IPS DF 19.7 (cell line): ENCODE measurements at regions not wholly inside any gene's neighbourhood (a gene's known extent, or its start where the extent isn't known, plus 50 kb on each side); places are given as distances from the start of the nearest gene placed in this dataset.

Source experiments
- DNase-seq: peaks from one replicate; pipeline ENCODE4 v3.0.0-alpha.2; 2013; ENCODE audit warnings: low read depth, low spot score

GRCh38 chr3:106018929-106019550, 150.2 kb upstream of the CBLB start:
- DNase-seq = no peak

DNA sequence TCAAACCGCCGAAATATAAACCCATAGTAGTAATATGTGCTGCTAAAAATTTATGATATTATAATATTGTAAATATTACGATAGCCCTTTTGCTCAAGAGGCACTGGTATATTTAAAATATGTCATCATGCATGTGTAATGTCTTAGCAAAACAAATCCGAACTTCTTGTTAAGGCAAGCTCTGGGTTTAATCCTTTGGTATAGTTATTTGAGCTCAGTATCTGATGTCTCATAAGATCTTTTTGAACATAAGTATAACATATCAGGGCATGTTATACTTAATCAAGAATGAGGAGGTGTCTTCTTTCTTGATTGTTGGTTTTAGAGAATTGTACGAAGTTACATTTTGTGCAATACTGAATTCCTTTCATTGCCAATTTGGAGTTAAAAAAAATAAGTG, 154.1 kb upstream of the CBLB start:
- no peak for DNase-seq

DNA sequence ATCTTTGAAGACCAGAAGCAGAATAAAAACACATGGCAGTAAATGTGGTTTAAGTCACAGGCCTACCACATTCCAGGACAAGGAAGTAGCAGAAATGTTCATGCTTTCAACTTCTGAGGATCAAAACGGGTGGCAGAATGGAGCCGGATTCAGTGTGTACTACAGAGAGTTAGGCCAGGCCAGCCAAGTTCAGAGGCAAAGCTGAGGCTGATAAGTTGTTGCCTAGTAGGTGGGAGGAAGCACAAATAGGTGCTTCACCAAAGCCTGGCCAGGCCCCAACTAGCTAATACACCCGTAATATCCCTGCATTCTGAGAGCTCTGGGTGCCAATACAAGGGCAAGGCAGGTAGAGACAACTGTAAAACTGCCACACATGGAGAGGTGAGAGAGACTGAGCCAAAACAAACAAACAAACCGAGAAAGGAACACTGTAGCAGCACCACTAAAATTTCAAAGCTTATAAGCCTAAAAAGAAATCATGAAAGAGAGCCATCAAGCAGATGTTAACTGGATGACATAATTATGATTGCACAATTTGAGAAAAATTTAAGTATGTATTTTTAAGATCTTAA, 156.4 kb upstream of the CBLB start:
- no peak for DNase-seq

DNA sequence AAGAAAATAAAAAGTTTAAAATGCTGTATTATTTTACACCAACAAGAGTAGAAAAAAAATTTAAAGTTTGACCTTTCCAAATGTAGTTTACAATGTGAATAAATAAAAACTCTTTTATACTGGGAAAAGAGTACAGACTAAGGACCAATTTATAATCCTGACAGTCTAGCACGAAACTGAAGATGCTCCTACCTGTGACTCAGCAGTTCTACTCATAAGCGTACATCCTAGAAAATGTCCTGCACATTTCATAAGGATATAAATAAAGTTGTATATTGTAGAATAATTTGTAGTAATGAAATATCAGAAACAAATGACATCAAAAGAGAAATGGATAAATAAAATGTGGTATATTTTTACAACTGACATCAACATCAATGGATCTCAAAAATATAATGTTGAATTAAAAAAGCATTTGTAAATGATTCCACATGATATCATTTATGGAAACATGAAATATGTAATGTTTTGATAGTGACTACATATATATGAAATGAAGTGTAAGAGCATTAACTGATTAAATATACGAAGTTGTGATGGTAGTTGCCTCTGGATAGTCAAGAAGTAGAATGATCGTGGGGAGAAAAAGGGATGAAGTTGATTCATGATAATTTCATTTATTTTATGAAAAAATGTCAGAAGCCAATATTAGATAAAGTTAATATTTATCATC, 161.3 kb upstream of the CBLB start:
- no peak for DNase-seq

GRCh38 chr3:106030627-106030963, 161.8 kb upstream of the CBLB start:
- no peak for DNase-seq

GRCh38 chr3:106032479-106032878, 163.7 kb upstream of the CBLB start:
- no peak for DNase-seq

DNA sequence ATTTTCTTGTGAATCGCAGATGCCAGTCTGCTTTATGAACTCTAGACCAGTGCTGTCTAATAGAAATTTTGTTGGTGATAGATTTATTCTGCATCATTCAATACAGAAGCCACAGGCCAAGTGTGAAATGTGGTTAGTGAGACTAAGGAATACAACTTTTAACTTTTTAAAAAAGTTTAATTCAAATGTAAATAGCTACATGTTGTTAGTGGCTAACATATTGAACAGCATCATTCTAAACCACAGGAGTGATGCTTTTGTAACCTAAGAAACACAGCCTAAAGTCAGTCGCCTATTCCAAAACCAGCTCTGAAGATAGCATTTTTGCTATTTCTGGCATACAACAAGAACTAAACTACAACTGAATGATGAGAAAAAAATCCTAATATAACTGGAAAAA, 164.8 kb upstream of the CBLB start:
- DNase-seq = no peak

GRCh38 chr3:106034313-106034712, 165.5 kb upstream of the CBLB start:
- no peak for DNase-seq

DNA sequence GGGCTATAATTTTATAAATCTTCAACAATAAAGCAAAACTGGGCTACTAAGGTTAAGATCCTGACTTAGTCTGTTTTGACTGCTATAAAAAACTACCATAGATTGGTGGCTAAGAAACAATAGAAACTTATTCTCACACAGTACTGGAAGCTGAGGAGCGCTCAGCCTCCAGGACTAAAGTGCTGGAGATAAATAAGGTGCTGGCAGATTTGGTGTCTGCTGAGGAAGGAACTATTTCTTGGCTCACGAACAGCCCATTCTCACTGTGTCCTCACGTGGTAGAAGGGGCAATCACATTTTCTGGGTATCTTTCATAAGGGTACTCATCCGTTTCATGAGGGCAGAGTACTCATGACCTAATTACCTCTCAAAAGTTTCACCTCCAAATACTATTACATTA, 166.8 kb upstream of the CBLB start:
- DNase-seq = no peak

- no peak for DNase-seq
Measured at GRCh38 chr3:106036696-106037095, 167.9 kb upstream of the CBLB start.

- DNase-seq = no peak
Measured at GRCh38 chr3:106047221-106047620, 178.4 kb upstream of the CBLB start.

DNA sequence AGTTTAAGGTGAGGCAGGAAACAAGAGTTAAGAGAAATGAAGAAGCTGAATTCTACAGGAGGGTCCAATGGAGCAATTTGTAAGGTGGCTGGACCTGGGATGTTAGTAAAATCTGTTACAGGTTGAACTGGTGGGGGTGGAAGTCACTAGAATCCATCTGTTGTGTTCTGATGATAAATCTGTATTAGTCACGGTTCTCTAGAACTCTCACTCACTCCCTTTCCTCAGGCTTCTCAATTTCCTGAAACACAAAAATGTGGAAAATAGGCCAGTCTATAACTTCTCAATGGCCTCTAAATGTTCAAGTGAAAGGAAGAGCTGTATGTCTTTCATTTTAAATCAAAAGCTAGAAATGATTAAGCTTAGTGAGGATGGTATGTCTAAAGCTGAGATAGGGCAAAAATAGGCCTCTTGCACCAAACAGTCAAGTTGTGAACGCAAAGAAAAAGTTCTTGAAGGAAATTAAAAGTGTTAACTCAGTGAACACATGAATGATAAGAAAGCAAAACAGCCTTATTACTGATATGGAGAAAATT, 180.2 kb upstream of the CBLB start:
- no peak for DNase-seq

- DNase-seq = no peak
Measured at GRCh38 chr3:106049821-106050220, 181.0 kb upstream of the CBLB start.

- no peak for DNase-seq
Measured at GRCh38 chr3:106056931-106057330, 188.1 kb upstream of the CBLB start.

DNA sequence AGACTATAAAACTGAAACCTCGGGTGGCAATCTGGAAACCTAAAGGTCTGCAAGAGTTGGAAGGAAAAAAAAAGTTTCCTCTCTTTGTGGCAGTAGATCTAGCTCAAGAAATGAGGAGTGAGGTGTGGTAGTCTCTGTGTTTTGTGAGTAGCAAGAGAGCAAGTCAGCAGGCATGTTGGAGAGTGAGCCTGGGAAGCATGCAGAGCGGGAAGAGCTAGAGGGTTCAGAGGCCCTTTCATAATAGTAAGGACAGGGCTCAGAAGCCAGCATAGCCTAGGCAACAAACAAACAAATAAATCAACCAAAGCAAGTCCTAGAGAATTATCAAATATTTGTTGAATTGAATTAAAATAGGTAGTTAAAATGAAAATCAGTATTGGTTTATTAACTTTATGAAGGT, 189.7 kb upstream of the CBLB start:
- DNase-seq = no peak

GRCh38 chr3:106059953-106060517, 191.2 kb upstream of the CBLB start:
- no peak for DNase-seq

DNA sequence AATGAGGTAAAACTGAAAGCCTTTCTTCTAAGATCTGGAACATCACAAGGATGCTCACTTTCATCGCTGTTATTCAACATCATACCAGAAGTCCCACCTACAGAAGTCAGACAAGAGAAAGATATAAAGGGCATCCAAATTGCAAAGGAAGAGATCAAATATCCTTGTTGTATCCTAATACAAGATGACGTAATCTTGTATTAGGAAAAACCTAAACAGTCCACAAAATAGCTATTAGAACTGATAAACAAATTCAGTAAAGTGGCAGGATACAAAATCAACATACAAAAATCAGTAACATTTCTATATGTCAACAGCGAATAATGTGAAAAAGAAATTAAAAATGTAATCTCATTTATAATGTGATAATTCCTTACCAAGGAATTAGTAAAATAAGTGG, 195.1 kb upstream of the CBLB start:
- no peak for DNase-seq

DNA sequence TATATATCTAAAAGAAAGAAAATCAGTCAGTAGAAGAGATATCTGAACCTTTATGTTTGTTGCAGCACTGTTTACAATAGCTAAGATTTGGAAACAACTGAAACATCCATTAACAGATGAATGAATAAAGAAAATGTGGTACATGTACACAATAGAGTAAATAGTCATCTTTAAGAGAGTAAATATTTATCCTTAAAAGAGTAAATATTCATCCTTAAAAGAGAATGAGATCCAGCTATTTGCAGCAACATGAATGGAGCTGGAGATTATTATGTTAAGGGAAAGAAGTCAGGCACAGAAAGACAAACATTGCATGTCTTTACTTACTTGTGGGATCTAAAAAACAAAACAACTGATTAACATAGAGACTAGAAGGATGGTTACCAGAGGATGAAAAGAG, 197.0 kb upstream of the CBLB start:
- DNase-seq = no peak

GRCh38 chr3:106067711-106068110, 198.9 kb upstream of the CBLB start:
- DNase-seq = no peak

DNA sequence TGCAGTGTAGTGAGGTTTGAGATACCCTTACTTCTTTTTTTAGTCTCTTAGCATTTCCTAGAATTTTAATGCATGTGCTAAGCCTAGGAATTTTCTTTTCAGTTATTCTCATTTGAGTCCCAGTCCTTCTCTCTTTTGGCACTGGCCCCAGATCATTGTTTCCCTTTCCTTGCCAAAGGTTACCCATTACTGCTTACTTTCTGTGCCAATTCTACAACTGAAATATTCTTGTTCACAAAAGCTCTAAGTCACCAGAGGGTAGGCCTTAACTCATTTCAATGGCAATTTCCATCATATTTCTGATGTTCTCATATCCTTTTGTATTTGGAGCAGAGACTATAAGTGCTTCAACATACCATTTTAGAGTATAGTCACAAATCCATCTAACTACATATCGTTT, 199.6 kb upstream of the CBLB start:
- DNase-seq = no peak

DNA sequence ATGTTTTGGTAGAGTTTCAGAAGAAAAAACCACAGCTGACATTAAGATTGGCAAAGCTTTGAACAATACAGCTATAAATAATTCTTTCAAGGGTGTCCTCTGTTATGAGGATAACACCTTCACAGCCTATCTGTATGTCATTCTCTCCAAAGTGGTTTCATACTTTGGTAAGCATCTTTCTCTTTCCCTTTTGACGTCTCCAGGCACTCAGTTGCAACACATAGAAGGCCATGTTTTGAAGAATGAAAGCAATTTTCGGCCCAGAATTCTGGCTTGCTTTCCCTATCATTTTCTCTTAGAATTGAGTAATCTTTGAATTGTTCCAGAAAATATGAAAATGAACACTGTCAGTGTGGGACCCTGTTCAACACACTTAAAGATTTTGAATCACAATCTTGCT, 200.0 kb upstream of the CBLB start:
- no peak for DNase-seq

- no peak for DNase-seq
Measured at GRCh38 chr3:106070187-106070586, 201.4 kb upstream of the CBLB start.

- DNase-seq = no peak
Measured at GRCh38 chr3:106071306-106071705, 202.5 kb upstream of the CBLB start.
